ENCODE measurements at regions not wholly inside any gene's neighbourhood (a gene's known extent, or its start where the extent isn't known, plus 50 kb on each side); places are given as distances from the start of the nearest gene placed in this dataset.
"Not testable (repeated sequence)": the region's sequence is repeated elsewhere in the genome, so short reads cannot be mapped to it uniquely, and the experiment has no call there.

GRCh38 chr13:70798385-70798784 lies 690.1 kb upstream of the KLHL1 start:
- DNase-seq, result no peak

- no peak for DNase-seq
These were observed 687.2 kb upstream of the KLHL1 start for GRCh38 chr13:70795484-70795883.

GRCh38 chr13:70792121-70792520 lies 683.9 kb upstream of the KLHL1 start:
- no peak for DNase-seq

- DNase-seq, result no peak
These were observed 681.5 kb upstream of the KLHL1 start for GRCh38 chr13:70789751-70790150.

- DNase-seq, result no peak
These were observed 679.8 kb upstream of the KLHL1 start for GRCh38 chr13:70788074-70788473.

GRCh38 chr13:70784207-70784989 lies 676.1 kb upstream of the KLHL1 start:
- DNase-seq, result no peak

- DNase-seq, result no peak
These were observed 661.6 kb upstream of the KLHL1 start for GRCh38 chr13:70769817-70770216.

- no peak for DNase-seq
These were observed 650.7 kb upstream of the KLHL1 start for GRCh38 chr13:70758932-70759331.

- DNase-seq, result no peak
These were observed 647.8 kb upstream of the KLHL1 start for GRCh38 chr13:70756088-70756487.

- no peak for DNase-seq
These were observed 647.2 kb upstream of the KLHL1 start for GRCh38 chr13:70755456-70755855.

GRCh38 chr13:70747262-70747661 lies 639.0 kb upstream of the KLHL1 start:
- no peak for DNase-seq

- not testable (repeated sequence) for DNase-seq
These were observed 638.2 kb upstream of the KLHL1 start for GRCh38 chr13:70746469-70746868.

GRCh38 chr13:70736622-70737317 lies 628.5 kb upstream of the KLHL1 start:
- no peak for DNase-seq

GRCh38 chr13:70732611-70733010 lies 624.4 kb upstream of the KLHL1 start:
- no peak for DNase-seq

- DNase-seq, result no peak
These were observed 621.1 kb upstream of the KLHL1 start for GRCh38 chr13:70729369-70729768.

GRCh38 chr13:70723732-70724131 lies 615.5 kb upstream of the KLHL1 start:
- DNase-seq, result no peak

- DNase-seq, result no peak
These were observed 612.1 kb upstream of the KLHL1 start for GRCh38 chr13:70720386-70720785.

- no peak for DNase-seq
These were observed 606.7 kb upstream of the KLHL1 start for GRCh38 chr13:70714993-70715392.

GRCh38 chr13:70708775-70709174 lies 600.5 kb upstream of the KLHL1 start:
- DNase-seq, result no peak

GRCh38 chr13:70703755-70704154 lies 595.5 kb upstream of the KLHL1 start:
- DNase-seq, result no peak

- no peak for DNase-seq
These were observed 586.9 kb upstream of the KLHL1 start for GRCh38 chr13:70694996-70695715.

GRCh38 chr13:70668983-70669382 lies 560.7 kb upstream of the KLHL1 start:
- DNase-seq, result no peak
